ENCODE measurements at regions not wholly inside any gene's neighbourhood (a gene's known extent, or its start where the extent isn't known, plus 50 kb on each side); places are given as distances from the start of the nearest gene placed in this dataset.

DNA sequence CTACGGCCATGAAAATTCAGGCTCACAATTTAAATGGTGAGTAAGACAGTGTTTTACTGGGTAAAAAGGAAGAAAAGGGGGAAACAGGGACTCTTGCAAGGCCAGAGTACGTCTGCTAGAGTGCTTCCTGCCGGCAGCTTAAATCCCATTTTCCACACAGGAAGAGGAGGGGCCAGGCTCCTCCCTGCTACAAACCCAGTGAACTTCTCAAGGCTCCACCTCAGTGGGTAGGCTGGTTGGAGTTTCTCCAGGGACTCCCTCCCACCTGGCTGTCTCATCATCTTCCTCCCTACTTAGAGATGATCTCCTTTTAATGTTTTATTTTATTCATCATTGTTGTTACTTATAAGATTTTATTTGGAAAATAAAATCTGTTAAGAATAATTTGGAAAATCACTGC lies 62.6 kb upstream of the SEMA3C start:
- Mint-ChIP-seq H3K27ac (no peak overlapping the region), H3K27me3 (no peaks in the 10 kb centered on the region), H3K4me1 (no peaks in the 10 kb centered on the region), H3K9me3 (ENCODE audit: insufficient read depth) (peaks cover 2% of the 10 kb centered on the region), H3K4me3 (no peak overlapping the region)
- TF ChIP-seq, protein P1, sequence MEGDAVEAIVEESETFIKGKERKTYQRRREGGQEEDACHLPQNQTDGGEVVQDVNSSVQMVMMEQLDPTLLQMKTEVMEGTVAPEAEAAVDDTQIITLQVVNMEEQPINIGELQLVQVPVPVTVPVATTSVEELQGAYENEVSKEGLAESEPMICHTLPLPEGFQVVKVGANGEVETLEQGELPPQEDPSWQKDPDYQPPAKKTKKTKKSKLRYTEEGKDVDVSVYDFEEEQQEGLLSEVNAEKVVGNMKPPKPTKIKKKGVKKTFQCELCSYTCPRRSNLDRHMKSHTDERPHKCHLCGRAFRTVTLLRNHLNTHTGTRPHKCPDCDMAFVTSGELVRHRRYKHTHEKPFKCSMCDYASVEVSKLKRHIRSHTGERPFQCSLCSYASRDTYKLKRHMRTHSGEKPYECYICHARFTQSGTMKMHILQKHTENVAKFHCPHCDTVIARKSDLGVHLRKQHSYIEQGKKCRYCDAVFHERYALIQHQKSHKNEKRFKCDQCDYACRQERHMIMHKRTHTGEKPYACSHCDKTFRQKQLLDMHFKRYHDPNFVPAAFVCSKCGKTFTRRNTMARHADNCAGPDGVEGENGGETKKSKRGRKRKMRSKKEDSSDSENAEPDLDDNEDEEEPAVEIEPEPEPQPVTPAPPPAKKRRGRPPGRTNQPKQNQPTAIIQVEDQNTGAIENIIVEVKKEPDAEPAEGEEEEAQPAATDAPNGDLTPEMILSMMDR (IDR thresholded peaks at IDR 0.05): no peak
- no peak for TF ChIP-seq EZH2 (IDR thresholded peaks at IDR 0.05; ENCODE audit: borderline replicate concordance, insufficient read depth, low read depth, low read length, poor library complexity, severe bottlenecking)
- no peaks in the 10 kb centered on the region for H3K79me2 ChIP-seq (ENCODE audit: control insufficient read depth, insufficient read depth, low read length)
- no peaks in the 10 kb centered on the region for H3K4me1 ChIP-seq (ENCODE audit: control insufficient read depth in 2 of 2, insufficient read depth in 2 of 2, low read length in 2 of 2)
- intact Hi-C loops (cut with micrococcal nuclease): no loop called here
- no peak for DNase-seq
- peaks cover 0 to 6% (median 0%) of the 10 kb centered on the region in 3 donors for H3K9me3 ChIP-seq (ENCODE audit: control extremely low read depth in 1 of 3, control insufficient read depth in 2 of 3, insufficient read depth in 1 of 3, low read length in 2 of 3)
- no peak overlapping the region for H3K4me3 ChIP-seq (ENCODE audit: control extremely low read depth in 1 of 5, extremely low read depth in 1 of 5, insufficient read depth in 1 of 5, low read depth in 2 of 5, low read length in 4 of 5)
- POLR2A ChIA-PET: no interaction called here
- no peaks in the 10 kb centered on the region for H3K27me3 ChIP-seq (replicated peaks in 1 of 4; ENCODE audit: control extremely low read depth in 1 of 4, control insufficient read depth in 3 of 4, insufficient read depth in 4 of 4, low read length in 3 of 4)
- H3K4me2 ChIP-seq (replicated peaks; ENCODE audit: low read depth, low read length, poor library complexity, severe bottlenecking): no peak overlapping the region
- WGBS (ENCODE audit: insufficient coverage): 71% methylated on average over 1 of the region's 3 CpGs
- H3K36me3 ChIP-seq (replicated peaks in 1 of 2; ENCODE audit: control extremely low read depth in 1 of 2, control insufficient read depth in 1 of 2, extremely low read depth in 1 of 2, insufficient read depth in 2 of 2, low read length in 1 of 2): no peaks in the 10 kb centered on the region
- H4K20me1 ChIP-seq (ENCODE audit: control insufficient read depth, insufficient read depth, low read length, poor library complexity, severe bottlenecking): no peaks in the 10 kb centered on the region
- no peak overlapping the region for H3K9ac ChIP-seq (ENCODE audit: low read length)
- CTCF ChIA-PET: no interaction called here
- H3K27ac ChIP-seq (ENCODE audit: low read length in 2 of 2): no peak overlapping the region
- no peak for ATAC-seq (ENCODE audit: low read depth)
- H2AFZ ChIP-seq (ENCODE audit: insufficient read depth, low read depth, low read length, poor library complexity, severe bottlenecking): no peak overlapping the region

GRCh38 chr7:80977751-80978150 lies 58.9 kb upstream of the SEMA3C start:
- H3K4me1 Mint-ChIP-seq: no peaks in the 10 kb centered on the region
- Histone ChIP-seq H3K79me2 (ENCODE audit: control insufficient read depth, insufficient read depth, low read length) (no peaks in the 10 kb centered on the region), H3K27me3 (replicated peaks in 1 of 4; ENCODE audit: control extremely low read depth in 1 of 4, control insufficient read depth in 3 of 4, insufficient read depth in 4 of 4, low read length in 3 of 4) (no peaks in the 10 kb centered on the region), H3K36me3 (replicated peaks in 1 of 2; ENCODE audit: control extremely low read depth in 1 of 2, control insufficient read depth in 1 of 2, extremely low read depth in 1 of 2, insufficient read depth in 2 of 2, low read length in 1 of 2) (no peaks in the 10 kb centered on the region), H3K4me1 (ENCODE audit: control insufficient read depth in 2 of 2, insufficient read depth in 2 of 2, low read length in 2 of 2) (no peaks in the 10 kb centered on the region), H3K9me3 (ENCODE audit: control extremely low read depth in 1 of 3, control insufficient read depth in 2 of 3, insufficient read depth in 1 of 3, low read length in 2 of 3) (peaks cover 0 to 20% (median 0%) of the 10 kb centered on the region in 3 donors), H4K20me1 (ENCODE audit: control insufficient read depth, insufficient read depth, low read length, poor library complexity, severe bottlenecking) (no peaks in the 10 kb centered on the region), H3K9ac (ENCODE audit: low read length) (no peak overlapping the region), H3K27ac (ENCODE audit: low read length in 2 of 2) (no peak overlapping the region), H3K4me2 (replicated peaks; ENCODE audit: low read depth, low read length, poor library complexity, severe bottlenecking) (no peak overlapping the region), H2AFZ (ENCODE audit: insufficient read depth, low read depth, low read length, poor library complexity, severe bottlenecking) (no peak overlapping the region), H3K4me3 (ENCODE audit: control extremely low read depth in 1 of 5, extremely low read depth in 1 of 5, insufficient read depth in 1 of 5, low read depth in 2 of 5, low read length in 4 of 5) (no peak overlapping the region)
- CTCF ChIA-PET: no interaction called here
- H3K27ac Mint-ChIP-seq: no peak overlapping the region
- TF ChIP-seq, protein P1 (IDR thresholded peaks at IDR 0.05): no peak
- intact Hi-C loops (cut with micrococcal nuclease): no loop called here
- H3K9me3 Mint-ChIP-seq (ENCODE audit: insufficient read depth): no peaks in the 10 kb centered on the region
- DNase-seq: no peak
- ATAC-seq (ENCODE audit: low read depth): no peak
- POLR2A ChIA-PET: no interaction called here
- H3K4me3 Mint-ChIP-seq: no peak overlapping the region
- no CpG with 5 or more reads among the region's 1 CpG for WGBS (ENCODE audit: insufficient coverage)
- H3K27me3 Mint-ChIP-seq: no peaks in the 10 kb centered on the region

Measured in B cell (primary cell).